ENCODE measurements at regions not wholly inside any gene's neighbourhood (a gene's known extent, or its start where the extent isn't known, plus 50 kb on each side); places are given as distances from the start of the nearest gene placed in this dataset.
"Not testable (repeated sequence)": the region's sequence is repeated elsewhere in the genome, so short reads cannot be mapped to it uniquely, and the experiment has no call there.

DNA sequence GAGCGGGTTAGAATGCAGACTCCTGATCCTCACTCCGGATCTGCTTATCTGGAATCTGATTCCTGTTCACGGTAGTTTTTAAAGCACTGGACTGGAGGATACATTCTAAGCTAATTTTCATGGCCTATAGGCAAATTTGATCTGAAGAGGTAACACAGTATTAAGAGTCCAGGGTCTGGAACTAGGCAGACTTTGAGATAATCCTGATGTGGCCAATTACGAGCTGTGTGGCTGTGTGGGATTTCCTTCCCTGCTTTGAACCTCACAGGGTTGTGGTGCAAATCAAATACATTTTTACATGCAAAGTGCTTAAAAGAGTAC, 285.2 kb downstream of the MIAT start:
- Histone ChIP-seq H3K4me3 (replicated peaks; ENCODE audit: low read depth, low read length) (no peak overlapping the region), H3K27me3 (replicated peaks; ENCODE audit: control insufficient read depth, insufficient read depth, low read length) (no peaks in the 10 kb centered on the region), H3K36me3 (ENCODE audit: control insufficient read depth, insufficient read depth, low read length) (no peaks in the 10 kb centered on the region)
- TF ChIP-seq, protein P1, sequence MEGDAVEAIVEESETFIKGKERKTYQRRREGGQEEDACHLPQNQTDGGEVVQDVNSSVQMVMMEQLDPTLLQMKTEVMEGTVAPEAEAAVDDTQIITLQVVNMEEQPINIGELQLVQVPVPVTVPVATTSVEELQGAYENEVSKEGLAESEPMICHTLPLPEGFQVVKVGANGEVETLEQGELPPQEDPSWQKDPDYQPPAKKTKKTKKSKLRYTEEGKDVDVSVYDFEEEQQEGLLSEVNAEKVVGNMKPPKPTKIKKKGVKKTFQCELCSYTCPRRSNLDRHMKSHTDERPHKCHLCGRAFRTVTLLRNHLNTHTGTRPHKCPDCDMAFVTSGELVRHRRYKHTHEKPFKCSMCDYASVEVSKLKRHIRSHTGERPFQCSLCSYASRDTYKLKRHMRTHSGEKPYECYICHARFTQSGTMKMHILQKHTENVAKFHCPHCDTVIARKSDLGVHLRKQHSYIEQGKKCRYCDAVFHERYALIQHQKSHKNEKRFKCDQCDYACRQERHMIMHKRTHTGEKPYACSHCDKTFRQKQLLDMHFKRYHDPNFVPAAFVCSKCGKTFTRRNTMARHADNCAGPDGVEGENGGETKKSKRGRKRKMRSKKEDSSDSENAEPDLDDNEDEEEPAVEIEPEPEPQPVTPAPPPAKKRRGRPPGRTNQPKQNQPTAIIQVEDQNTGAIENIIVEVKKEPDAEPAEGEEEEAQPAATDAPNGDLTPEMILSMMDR (IDR thresholded peaks at IDR 0.05; ENCODE audit: insufficient read depth, low read length, poor library complexity, severe bottlenecking): no peak
- no peak for DNase-seq (ENCODE audit: extremely low read depth, insufficient read length)

DNA sequence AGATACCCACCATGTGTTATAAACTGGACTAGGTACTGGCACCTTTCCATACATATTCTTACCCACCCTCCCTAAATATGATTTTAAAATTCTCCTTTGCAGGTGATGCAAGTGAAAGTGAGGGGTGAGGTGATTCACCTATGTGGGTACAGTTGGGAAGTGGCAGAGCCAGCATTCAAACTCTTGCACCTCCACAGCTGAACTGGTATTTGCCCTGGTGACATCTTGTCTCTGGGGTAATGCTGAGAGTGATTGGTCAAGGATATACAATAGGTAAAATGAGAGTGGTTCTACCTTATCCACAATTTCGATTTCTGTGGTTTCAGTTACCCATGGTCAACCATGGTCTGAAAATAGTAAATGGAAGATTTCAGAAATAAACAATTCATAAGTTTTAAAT, 288.2 kb downstream of the MIAT start:
- Histone ChIP-seq H3K4me3 (replicated peaks; ENCODE audit: low read depth, low read length) (no peak overlapping the region), H3K36me3 (ENCODE audit: control insufficient read depth, insufficient read depth, low read length) (no peaks in the 10 kb centered on the region), H3K27me3 (replicated peaks; ENCODE audit: control insufficient read depth, insufficient read depth, low read length) (no peaks in the 10 kb centered on the region)
- DNase-seq (ENCODE audit: extremely low read depth, insufficient read length): no peak
- TF ChIP-seq, protein P1 (IDR thresholded peaks at IDR 0.05; ENCODE audit: insufficient read depth, low read length, poor library complexity, severe bottlenecking): no peak

DNA sequence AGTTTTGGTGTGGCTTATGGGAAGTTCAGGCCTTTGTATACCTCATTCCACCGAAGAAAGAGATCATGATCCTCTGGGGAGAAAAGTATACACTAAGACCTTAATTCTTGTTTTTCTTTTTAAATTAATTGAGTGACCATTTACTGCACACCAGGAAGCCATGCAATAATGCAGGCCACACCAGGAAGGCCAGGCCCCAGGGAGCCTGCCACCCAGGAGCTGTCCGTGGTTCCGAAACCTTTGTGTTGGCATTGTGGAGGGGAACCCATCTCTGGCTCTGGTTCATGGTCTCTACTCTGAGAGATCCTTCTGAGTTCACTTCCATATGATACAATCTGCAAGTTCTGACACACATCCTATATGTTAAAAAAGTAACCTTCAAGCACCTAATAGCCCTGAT, 291.8 kb downstream of the MIAT start:
- no peaks in the 10 kb centered on the region for H3K36me3 ChIP-seq (ENCODE audit: control insufficient read depth, insufficient read depth, low read length)
- TF ChIP-seq, protein P1 (IDR thresholded peaks at IDR 0.05; ENCODE audit: insufficient read depth, low read length, poor library complexity, severe bottlenecking): no peak
- no peak for DNase-seq (ENCODE audit: extremely low read depth, insufficient read length)
- H3K4me3 ChIP-seq (replicated peaks; ENCODE audit: low read depth, low read length): no peak overlapping the region
- no peaks in the 10 kb centered on the region for H3K27me3 ChIP-seq (replicated peaks; ENCODE audit: control insufficient read depth, insufficient read depth, low read length)

DNA sequence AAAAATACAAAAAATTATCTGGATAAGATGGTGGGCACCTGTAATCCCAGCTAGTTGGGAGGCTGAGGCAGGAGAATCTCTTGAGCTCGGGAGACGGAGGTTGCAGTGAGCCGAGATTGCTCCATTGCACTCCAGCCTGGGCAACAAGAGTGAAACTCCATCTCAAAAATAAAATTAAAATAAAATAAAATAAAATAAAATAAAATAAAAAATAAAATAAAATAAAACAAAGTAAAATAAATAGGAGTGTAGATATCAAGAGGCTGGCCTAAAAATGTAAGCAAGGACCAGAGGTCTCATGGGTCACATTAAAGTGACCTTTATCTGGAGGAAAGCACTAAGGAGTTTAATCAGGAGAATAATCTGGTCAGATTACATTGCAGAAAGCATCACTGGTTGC, 293.8 kb downstream of the MIAT start:
- not testable (repeated sequence) for H3K27me3 ChIP-seq (replicated peaks; ENCODE audit: control insufficient read depth, insufficient read depth, low read length); DNase-seq (ENCODE audit: extremely low read depth, insufficient read length); H3K36me3 ChIP-seq (ENCODE audit: control insufficient read depth, insufficient read depth, low read length); H3K4me3 ChIP-seq (replicated peaks; ENCODE audit: low read depth, low read length)

DNA sequence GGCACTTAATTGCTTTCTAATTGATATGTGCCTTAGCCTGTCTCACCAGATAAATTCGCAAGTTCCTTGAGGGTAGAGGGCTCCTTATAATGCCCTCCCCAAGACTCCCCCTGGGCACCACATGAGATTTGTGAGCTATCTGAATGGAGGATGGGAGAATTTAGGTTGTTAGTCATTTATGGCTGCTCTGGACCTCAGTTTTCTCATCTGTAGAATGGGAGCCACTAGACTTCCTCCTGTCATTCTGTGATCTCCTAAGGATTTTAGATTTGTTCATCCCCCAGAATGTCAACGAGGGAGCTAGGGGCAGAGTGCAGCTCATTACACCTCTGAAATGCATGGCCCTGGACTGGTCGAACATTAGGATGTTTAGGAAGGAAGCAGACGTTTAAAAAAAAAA, 294.6 kb downstream of the MIAT start:
- DNase-seq (ENCODE audit: extremely low read depth, insufficient read length): no peak
- H3K36me3 ChIP-seq (ENCODE audit: control insufficient read depth, insufficient read depth, low read length): no peaks in the 10 kb centered on the region
- TF ChIP-seq, protein P1 (IDR thresholded peaks at IDR 0.05; ENCODE audit: insufficient read depth, low read length, poor library complexity, severe bottlenecking): no peak
- H3K27me3 ChIP-seq (replicated peaks; ENCODE audit: control insufficient read depth, insufficient read depth, low read length): no peaks in the 10 kb centered on the region
- H3K4me3 ChIP-seq (replicated peaks; ENCODE audit: low read depth, low read length): no peak overlapping the region

DNA sequence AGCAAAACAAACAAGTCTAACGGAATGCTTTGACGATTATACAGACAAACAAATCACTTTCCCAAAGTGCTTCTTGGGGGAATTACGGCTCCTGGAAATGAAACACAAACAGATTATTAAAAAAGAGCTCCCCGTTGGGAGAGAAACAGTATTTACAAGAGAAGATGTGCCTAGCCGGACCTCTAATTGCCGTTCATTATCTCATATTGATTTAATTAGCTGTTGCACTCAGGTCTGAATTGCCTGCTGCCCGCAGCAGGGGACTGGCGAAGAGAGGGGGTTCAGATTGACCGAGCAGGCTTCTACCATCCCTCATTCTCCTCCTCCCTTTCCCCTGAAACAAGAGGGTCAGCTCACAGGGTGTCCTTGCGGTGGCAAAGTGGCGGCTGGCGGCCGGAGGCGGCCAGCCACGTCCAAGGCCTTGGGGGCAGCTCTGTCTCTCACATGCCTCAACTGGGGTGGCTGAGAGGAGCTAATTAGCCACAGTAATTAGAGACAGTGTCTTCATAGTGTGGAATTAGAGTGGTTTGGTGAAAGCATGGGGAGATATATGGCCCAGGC, 295.1 kb downstream of the MIAT start:
- no peak overlapping the region for H3K4me3 ChIP-seq (replicated peaks; ENCODE audit: low read depth, low read length)
- no peaks in the 10 kb centered on the region for H3K36me3 ChIP-seq (ENCODE audit: control insufficient read depth, insufficient read depth, low read length)
- no peaks in the 10 kb centered on the region for H3K27me3 ChIP-seq (replicated peaks; ENCODE audit: control insufficient read depth, insufficient read depth, low read length)
- DNase-seq (ENCODE audit: extremely low read depth, insufficient read length): no peak
- TF ChIP-seq, protein P1 (IDR thresholded peaks at IDR 0.05; ENCODE audit: insufficient read depth, low read length, poor library complexity, severe bottlenecking): no peak

Data from GM06990 (cell line).